Peyer's patch (tissue), 4 donors: ENCODE measurements at regions not wholly inside any gene's neighbourhood (a gene's known extent, or its start where the extent isn't known, plus 50 kb on each side); places are given as distances from the start of the nearest gene placed in this dataset.
"Not testable (repeated sequence)": the region's sequence is repeated elsewhere in the genome, so short reads cannot be mapped to it uniquely, and the experiment has no call there.

Experiments used
- DNase-seq, 3 donors: peaks; one replicate each; pipeline ENCODE4 v3.0.0-alpha.2; 2017 to 2019
- H3K27ac ChIP-seq, 4 donors: fragments of 200-600 bp; sonication (generic); one replicate each; pipeline ENCODE4 v1.5.1; 2016 to 2019
- H3K27me3 ChIP-seq, 2 donors: fragments of 200-600 bp; sonication (generic); one replicate each; pipeline ENCODE4 v1.5.1; 2019
- H3K36me3 ChIP-seq, 3 donors: fragments of 200-600 bp; sonication (generic); one replicate each; pipeline ENCODE4 v1.5.1; 2016 to 2019
- H3K4me1 ChIP-seq, 4 donors: fragments of 200-600 bp; sonication (generic); one replicate each; pipeline ENCODE4 v1.5.1; 2016 to 2019
- H3K4me3 ChIP-seq, 4 donors: fragments of 200-600 bp; sonication (generic); 1 replicate in 3 of 4; 2 replicates in 1 of 4; pipeline ENCODE4 v1.5.1; 2016 to 2019; ENCODE audit warnings: mild to moderate bottlenecking in 1 of 4
- H3K9me3 ChIP-seq, 4 donors: fragments of 200-600 bp; sonication (generic); one replicate each; pipeline ENCODE4 v1.5.1; 2016 to 2019; ENCODE audit warnings: mild to moderate bottlenecking in 1 of 4
- CTCF ChIP-seq, 6 experiments: fragments of 450-650 bp in 4 of 6; fragments of 200-600 bp in 2 of 6; sonication (generic) in 1 of 6; IDR thresholded peaks; one replicate each; pipeline ENCODE4 v1.5.1; 2017 to 2019; ENCODE audit warnings: antibody characterized with exemption in 6 of 6, mild to moderate bottlenecking in 3 of 6, moderate library complexity in 1 of 6
- POLR2A ChIP-seq, 2 donors: fragments of 450-650 bp; IDR thresholded peaks; one replicate each; pipeline ENCODE4 v1.5.1; 2017; ENCODE audit warnings: antibody characterized with exemption in 2 of 2, mild to moderate bottlenecking in 2 of 2, moderate library complexity in 2 of 2

GRCh38 chr1:72954943-72955342, 672.6 kb upstream of the NEGR1 start:
- DNase-seq: no peak
- H3K4me1 ChIP-seq: no peaks in the 10 kb centered on the region
- H3K9me3 ChIP-seq: no peaks in the 10 kb centered on the region
- no peak for TF ChIP-seq CTCF (IDR thresholded peaks at IDR 0.05)
- TF ChIP-seq POLR2A (IDR thresholded peaks at IDR 0.05): no peak
- no peak overlapping the region for H3K27ac ChIP-seq
- H3K36me3 ChIP-seq: no peaks in the 10 kb centered on the region
- H3K4me3 ChIP-seq: no peak overlapping the region
- H3K27me3 ChIP-seq: no peaks in the 10 kb centered on the region

- H3K27me3 ChIP-seq, H3K4me1 ChIP-seq, DNase-seq, H3K9me3 ChIP-seq, H3K27ac ChIP-seq, H3K36me3 ChIP-seq, H3K4me3 ChIP-seq: not testable (repeated sequence)
These were observed 668.6 kb upstream of the NEGR1 start for GRCh38 chr1:72950900-72951299.

- no peaks in the 10 kb centered on the region for H3K4me1 ChIP-seq
- no peak overlapping the region for H3K27ac ChIP-seq
- no peaks in the 10 kb centered on the region for H3K36me3 ChIP-seq
- H3K4me3 ChIP-seq: no peak overlapping the region
- no peak for TF ChIP-seq POLR2A (IDR thresholded peaks at IDR 0.05)
- TF ChIP-seq CTCF (IDR thresholded peaks at IDR 0.05): no peak
- DNase-seq: no peak
- no peaks in the 10 kb centered on the region for H3K9me3 ChIP-seq
- H3K27me3 ChIP-seq: no peaks in the 10 kb centered on the region
These were observed 664.7 kb upstream of the NEGR1 start for GRCh38 chr1:72946903-72947499.

GRCh38 chr1:72942008-72942407, 659.7 kb upstream of the NEGR1 start:
- no peaks in the 10 kb centered on the region for H3K36me3 ChIP-seq
- TF ChIP-seq POLR2A (IDR thresholded peaks at IDR 0.05) (no peak), CTCF (IDR thresholded peaks at IDR 0.05) (no peak)
- no peak overlapping the region for H3K27ac ChIP-seq
- no peaks in the 10 kb centered on the region for H3K27me3 ChIP-seq
- H3K4me3 ChIP-seq: no peak overlapping the region
- DNase-seq: no peak
- H3K4me1 ChIP-seq: no peaks in the 10 kb centered on the region
- no peaks in the 10 kb centered on the region for H3K9me3 ChIP-seq

- H3K9me3 ChIP-seq: no peaks in the 10 kb centered on the region
- H3K36me3 ChIP-seq: no peaks in the 10 kb centered on the region
- no peaks in the 10 kb centered on the region for H3K4me1 ChIP-seq
- H3K4me3 ChIP-seq: no peak overlapping the region
- DNase-seq: no peak
- H3K27me3 ChIP-seq: no peaks in the 10 kb centered on the region
- no peak overlapping the region for H3K27ac ChIP-seq
- TF ChIP-seq CTCF (IDR thresholded peaks at IDR 0.05) (no peak), POLR2A (IDR thresholded peaks at IDR 0.05) (no peak)
These were observed 656.1 kb upstream of the NEGR1 start for GRCh38 chr1:72938408-72938807.

GRCh38 chr1:72937905-72938304, 655.6 kb upstream of the NEGR1 start:
- DNase-seq: no peak
- Histone ChIP-seq H3K27me3 (no peaks in the 10 kb centered on the region), H3K4me3 (no peak overlapping the region), H3K36me3 (no peaks in the 10 kb centered on the region), H3K9me3 (no peaks in the 10 kb centered on the region), H3K27ac (no peak overlapping the region), H3K4me1 (no peaks in the 10 kb centered on the region)
- TF ChIP-seq CTCF (IDR thresholded peaks at IDR 0.05): no peak
- no peak for TF ChIP-seq POLR2A (IDR thresholded peaks at IDR 0.05)
